ENCODE measurements at regions not wholly inside any gene's neighbourhood (a gene's known extent, or its start where the extent isn't known, plus 50 kb on each side); places are given as distances from the start of the nearest gene placed in this dataset.

- no peak for TF ChIP-seq REST (IDR thresholded peaks at IDR 0.05; ENCODE audit: low read depth)
- TF ChIP-seq EP300 (IDR thresholded peaks at IDR 0.05; ENCODE audit: borderline replicate concordance): no peak
- no peak for TF ChIP-seq YY1 (IDR thresholded peaks at IDR 0.05; ENCODE audit: low read depth)
- no peak for TF ChIP-seq USF1 (IDR thresholded peaks at IDR 0.05)
- TF ChIP-seq TAF1 (IDR thresholded peaks at IDR 0.05; ENCODE audit: low read depth): no peak
- no peak for TF ChIP-seq MAX (IDR thresholded peaks at IDR 0.05)
Observed at GRCh38 chr6:106882138-106882537, 92.4 kb downstream of the CD24 start.

Data from Ishikawa (cell line).